Endothelial cell of umbilical vein (primary cell): ENCODE measurements at regions not wholly inside any gene's neighbourhood (a gene's known extent, or its start where the extent isn't known, plus 50 kb on each side); places are given as distances from the start of the nearest gene placed in this dataset.

ENCODE experiments used
- BruUV-seq: library from RNA; stranded (reverse); fragments of 400-500 nt; replicated peaks from 2 replicates; lab custom pipeline; 2021; lab: Mats Ljungman, UMichigan
- CTCF ChIA-PET: fragments of 300-600, 350-600 bp; sonication (Branson Sonifier 250); formaldehyde crosslinking; loops from one replicate; lab custom pipeline; 2021; ENCODE audit warnings: antibody characterized with exemption, inconsistent platforms; lab: Charles Lee
- POLR2A ChIA-PET: fragments of 300-600, 350-600 bp; sonication (Branson Sonifier 250); formaldehyde crosslinking; loops from one replicate; lab custom pipeline; 2021; ENCODE audit warnings: antibody characterized with exemption, inconsistent platforms; lab: Charles Lee
- DNase-seq: peaks from one replicate; pipeline ENCODE4 v3.0.0-alpha.2; 2011; ENCODE audit warnings: low read depth, low spot score
- FAIRE-seq: peaks from 2 replicates; lab custom pipeline; 2011; peaks lifted over from hg19 to GRCh38; lab: Jason Lieb, UNC
- H2AFZ ChIP-seq: 2 replicates; pipeline ENCODE4 v1.6.0; 2012; ENCODE audit warnings: low read depth, low read length, control low read depth, inconsistent platforms
- H3K27ac ChIP-seq: 2 replicates; pipeline ENCODE4 v1.5.1; 2011; ENCODE audit warnings: low read depth, mild to moderate bottlenecking, control low read depth, low read length, moderate library complexity; ENCODE audit not compliant: insufficient read depth
- H3K27me3 ChIP-seq, 2 experiments: 2 replicates each; pipeline versions ENCODE4 v1.6.0 to v1.6.1; 2011; ENCODE audit warnings: low read length in 2 of 2, mixed read lengths in 1 of 2; ENCODE audit not compliant: control insufficient read depth in 2 of 2, insufficient read depth in 2 of 2
- H3K36me3 ChIP-seq, 2 experiments: 2 replicates in 1 of 2; 3 replicates in 1 of 2; pipeline ENCODE4 v1.5.1; 2011; ENCODE audit warnings: low read length in 2 of 2, mild to moderate bottlenecking in 1 of 2, moderate library complexity in 1 of 2; ENCODE audit not compliant: control insufficient read depth in 2 of 2, insufficient read depth in 2 of 2; ENCODE audit errors: extremely low read depth in 1 of 2
- H3K4me1 ChIP-seq: 3 replicates; pipeline ENCODE4 v1.5.1; 2011; ENCODE audit warnings: mild to moderate bottlenecking, low read length; ENCODE audit not compliant: control insufficient read depth, insufficient read depth; ENCODE audit errors: extremely low read depth
- H3K4me2 ChIP-seq: 2 replicates; pipeline ENCODE4 v1.6.1; 2011; ENCODE audit warnings: low read length, control low read depth, mixed read lengths; ENCODE audit not compliant: insufficient read depth
- H3K4me3 ChIP-seq, 3 experiments: fragments of 200-600 bp in 1 of 3; sonication (generic), shearing (Covaris generic) in 1 of 3; replicated peaks in 1 of 3; 2 replicates each; pipeline ENCODE4 v1.5.1; 2011 to 2016; ENCODE audit warnings: control low read depth in 3 of 3, low read length in 3 of 3, mild to moderate bottlenecking in 2 of 3, inconsistent platforms in 1 of 3, low read depth in 1 of 3, moderate library complexity in 1 of 3; ENCODE audit not compliant: insufficient read depth in 1 of 3
- H3K79me2 ChIP-seq: 2 replicates; pipeline ENCODE4 v1.6.0; 2012; ENCODE audit warnings: low read length, inconsistent platforms; ENCODE audit not compliant: control insufficient read depth, insufficient read depth
- H3K9ac ChIP-seq: replicated peaks from 2 replicates; pipeline ENCODE3; 2011; ENCODE audit warnings: low read length, control low read depth; ENCODE audit not compliant: insufficient read depth; ENCODE audit errors: extremely low read depth
- H3K9me1 ChIP-seq: replicated peaks from 3 replicates; pipeline ENCODE4 v1.6.0; 2011; ENCODE audit warnings: mild to moderate bottlenecking, low read length; ENCODE audit not compliant: control insufficient read depth, insufficient read depth; ENCODE audit errors: extremely low read depth
- H3K9me3 ChIP-seq: replicated peaks from 2 replicates; pipeline ENCODE4 v1.5.1; 2012; ENCODE audit warnings: low read length, inconsistent platforms; ENCODE audit not compliant: control insufficient read depth, insufficient read depth
- H4K20me1 ChIP-seq: replicated peaks from 2 replicates; pipeline ENCODE3; 2011; ENCODE audit warnings: mild to moderate bottlenecking, low read length; ENCODE audit not compliant: control insufficient read depth, insufficient read depth; ENCODE audit errors: extremely low read depth
- CTCF ChIP-seq, 2 donors: IDR thresholded peaks; 1 replicate in 1 of 2; 2 replicates in 1 of 2; pipeline ENCODE4 v1.5.1; 2011; ENCODE audit warnings: low read length in 2 of 2, mild to moderate bottlenecking in 2 of 2, moderate library complexity in 2 of 2, control low read depth in 1 of 2, inconsistent platforms in 1 of 2, low read depth in 1 of 2; ENCODE audit not compliant: insufficient read depth in 1 of 2; ENCODE audit errors: extremely low read depth in 1 of 2
- EZH2 ChIP-seq: IDR thresholded peaks from 2 replicates; pipeline ENCODE4 v1.6.1; 2012; ENCODE audit warnings: borderline replicate concordance, low read depth, mild to moderate bottlenecking, moderate library complexity, low read length, inconsistent platforms; ENCODE audit not compliant: severe bottlenecking
- FOS ChIP-seq: IDR thresholded peaks from 2 replicates; pipeline ENCODE4 v1.6.1; 2011; ENCODE audit warnings: mild to moderate bottlenecking, low read length, moderate library complexity, borderline replicate concordance; ENCODE audit not compliant: insufficient read depth
- GATA2 ChIP-seq: IDR thresholded peaks from 2 replicates; pipeline ENCODE4 v1.7.0; 2011; ENCODE audit warnings: low read depth, mild to moderate bottlenecking, moderate library complexity, mixed read lengths, low read length; ENCODE audit not compliant: insufficient read length, insufficient read depth
- JUN ChIP-seq: IDR thresholded peaks from 2 replicates; pipeline ENCODE4 v1.6.1; 2011; ENCODE audit warnings: borderline replicate concordance, low read depth; ENCODE audit not compliant: insufficient read length, insufficient read depth
- MAX ChIP-seq: IDR thresholded peaks from 2 replicates; pipeline ENCODE4 v1.6.1; 2011; ENCODE audit not compliant: insufficient read depth, insufficient read length
- MYC ChIP-seq: IDR thresholded peaks from one replicate; pipeline ENCODE4 v1.6.1; 2011; ENCODE audit warnings: mild to moderate bottlenecking, low read depth, low read length
- POLR2A ChIP-seq: IDR thresholded peaks from 2 replicates; pipeline ENCODE4 v1.6.1; 2012; ENCODE audit warnings: low read depth, mild to moderate bottlenecking, control low read depth, low read length
- POLR2AphosphoS5 ChIP-seq: IDR thresholded peaks from 2 replicates; pipeline ENCODE4 v1.6.1; 2012; ENCODE audit warnings: low read depth, mild to moderate bottlenecking, control low read depth, low read length, moderate library complexity; ENCODE audit not compliant: insufficient read depth
- dilution Hi-C: fragments of 300-500 bp; cut with MboI; formaldehyde crosslinking; loops from one replicate; pipeline ENCODE4 v1.15.0; 2019; ENCODE audit warnings: low sequenced_read_pairs; ENCODE audit not compliant: extremely low pct_ligation_motif_present
- intact Hi-C: fragments of 100-400 bp; cut with micrococcal nuclease; formaldehyde crosslinking; loops from one replicate; pipeline ENCODE4 v1.10.0; 2022

GRCh38 chr4:118410138-118410537 lies 57.3 kb upstream of the PRSS12 start:
- intact Hi-C loops (no loop called here), dilution Hi-C loops (no loop called here)
- Histone ChIP-seq H3K36me3 (no peaks in the 10 kb centered on the region), H4K20me1 (no peaks in the 10 kb centered on the region), H3K9ac (no peak overlapping the region), H3K79me2 (no peaks in the 10 kb centered on the region), H2AFZ (no peak overlapping the region), H3K4me1 (no peaks in the 10 kb centered on the region), H3K4me2 (no peak overlapping the region), H3K27me3 (no peaks in the 10 kb centered on the region), H3K4me3 (no peak overlapping the region), H3K27ac (no peak overlapping the region), H3K9me3 (no peaks in the 10 kb centered on the region), H3K9me1 (no peaks in the 10 kb centered on the region)
- ChIA-PET CTCF (no interaction called here), POLR2A (no interaction called here)
- no peak for DNase-seq
- TF ChIP-seq POLR2AphosphoS5 (no peak), POLR2A (no peak), GATA2 (no peak), FOS (no peak), JUN (no peak), MAX (no peak), CTCF (IDR thresholded peaks at IDR 0.05; ENCODE audit: extremely low read depth in 1 of 2, insufficient read depth in 1 of 2, low read depth in 1 of 2, low read length in 2 of 2) (no peak), EZH2 (no peak), MYC (no peak)
- no TSS peak for BruUV-seq
- no peak for FAIRE-seq
